ENCODE measurements at regions not wholly inside any gene's neighbourhood (a gene's known extent, or its start where the extent isn't known, plus 50 kb on each side); places are given as distances from the start of the nearest gene placed in this dataset.

GRCh38 chr13:99809926-99810325, 161.6 kb downstream of the ZIC5 start:
- intact Hi-C loops (cut with DNase I; ENCODE audit: low total_unique reads) = no loop called here
- 67 to 78% (median 70%) methylated on average over 4 of the region's 4 CpGs for WGBS, 5 donors
- no peak for DNase-seq
- Histone ChIP-seq H3K27ac (no peak overlapping the region), H3K4me3 (no peak overlapping the region), H3K9me3 (no peaks in the 10 kb centered on the region), H3K36me3 (no peaks in the 10 kb centered on the region), H3K4me1 (no peaks in the 10 kb centered on the region), H3K27me3 (no peaks in the 10 kb centered on the region)
- TF ChIP-seq EP300 (IDR thresholded peaks at IDR 0.05) (no peak), POLR2A (IDR thresholded peaks at IDR 0.05) (no peak), POLR2AphosphoS5 (IDR thresholded peaks at IDR 0.05) (no peak), CTCF (IDR thresholded peaks at IDR 0.05) (no peak)

GRCh38 chr13:99809496-99809895, 162.1 kb downstream of the ZIC5 start:
- Histone ChIP-seq H3K9me3 (no peaks in the 10 kb centered on the region), H3K4me3 (no peak overlapping the region), H3K36me3 (no peaks in the 10 kb centered on the region), H3K4me1 (no peaks in the 10 kb centered on the region), H3K27ac (no peak overlapping the region), H3K27me3 (no peaks in the 10 kb centered on the region)
- TF ChIP-seq POLR2A (IDR thresholded peaks at IDR 0.05) (no peak), POLR2AphosphoS5 (IDR thresholded peaks at IDR 0.05) (no peak), EP300 (IDR thresholded peaks at IDR 0.05) (no peak), CTCF (IDR thresholded peaks at IDR 0.05) (no peak)
- intact Hi-C loops (cut with DNase I; ENCODE audit: low total_unique reads) = no loop called here
- 76 to 85% (median 82%) methylated on average over 8 of the region's 8 CpGs for WGBS, 5 donors
- DNase-seq = no peak

- Histone ChIP-seq H3K27me3 (no peaks in the 10 kb centered on the region), H3K36me3 (no peaks in the 10 kb centered on the region), H3K27ac (no peak overlapping the region), H3K9me3 (no peaks in the 10 kb centered on the region), H3K4me1 (no peaks in the 10 kb centered on the region), H3K4me3 (no peak overlapping the region)
- 0 to 61% (median 45%) methylated on average over 1 of the region's 1 CpG for WGBS, 5 donors
- TF ChIP-seq CTCF (IDR thresholded peaks at IDR 0.05) (no peak), POLR2A (IDR thresholded peaks at IDR 0.05) (no peak), POLR2AphosphoS5 (IDR thresholded peaks at IDR 0.05) (no peak), EP300 (IDR thresholded peaks at IDR 0.05) (no peak)
- no peak for DNase-seq
- intact Hi-C loops (cut with DNase I; ENCODE audit: low total_unique reads) = no loop called here
Measured at GRCh38 chr13:99808786-99809185, 162.8 kb downstream of the ZIC5 start.

GRCh38 chr13:99806671-99807070, 164.9 kb downstream of the ZIC5 start:
- DNase-seq = no peak
- no peak overlapping the region for H3K4me3 ChIP-seq
- H3K27ac ChIP-seq = no peak overlapping the region
- H3K4me1 ChIP-seq = no peaks in the 10 kb centered on the region
- WGBS, 5 donors = 69 to 90% (median 77%) methylated on average over 4 of the region's 4 CpGs
- H3K27me3 ChIP-seq = no peaks in the 10 kb centered on the region
- intact Hi-C loops (cut with DNase I; ENCODE audit: low total_unique reads) = no loop called here
- no peaks in the 10 kb centered on the region for H3K9me3 ChIP-seq
- no peaks in the 10 kb centered on the region for H3K36me3 ChIP-seq
- TF ChIP-seq EP300 (IDR thresholded peaks at IDR 0.05) (no peak), CTCF (IDR thresholded peaks at IDR 0.05) (no peak), POLR2AphosphoS5 (IDR thresholded peaks at IDR 0.05) (no peak), POLR2A (IDR thresholded peaks at IDR 0.05) (no peak)
